NOMO-1 treated with dmso at 0.1 percent for 144 hours (cell line): ENCODE measurements at regions not wholly inside any gene's neighbourhood (a gene's known extent, or its start where the extent isn't known, plus 50 kb on each side); places are given as distances from the start of the nearest gene placed in this dataset.

ENCODE experiments used
- DNase-seq: peaks from one replicate; lab custom pipeline; 2025; ENCODE audit not compliant: unreplicated experiment; lab: John Stamatoyannopoulos, UW

DNA sequence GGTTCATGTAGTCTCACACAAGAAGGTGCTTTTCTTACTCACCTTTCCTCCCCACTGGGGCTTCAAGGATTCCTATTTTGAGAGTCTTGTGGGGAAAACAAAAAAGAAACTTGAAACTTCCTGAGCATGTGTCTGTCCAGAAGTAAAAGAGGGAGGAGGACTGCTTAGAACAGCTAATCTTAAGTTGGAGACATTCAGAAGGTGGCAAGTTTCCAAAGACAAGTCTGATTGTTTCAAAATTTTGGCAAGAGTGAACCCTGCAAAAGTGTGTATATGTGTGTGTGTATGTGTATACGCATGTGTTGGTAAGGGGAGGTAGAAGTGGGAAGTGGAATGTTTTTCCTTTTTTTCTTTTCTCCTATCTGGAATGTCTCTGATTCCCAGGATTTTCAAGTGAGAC is 189.0 kb upstream of the FRMPD4 start:
- no peak for DNase-seq

DNA sequence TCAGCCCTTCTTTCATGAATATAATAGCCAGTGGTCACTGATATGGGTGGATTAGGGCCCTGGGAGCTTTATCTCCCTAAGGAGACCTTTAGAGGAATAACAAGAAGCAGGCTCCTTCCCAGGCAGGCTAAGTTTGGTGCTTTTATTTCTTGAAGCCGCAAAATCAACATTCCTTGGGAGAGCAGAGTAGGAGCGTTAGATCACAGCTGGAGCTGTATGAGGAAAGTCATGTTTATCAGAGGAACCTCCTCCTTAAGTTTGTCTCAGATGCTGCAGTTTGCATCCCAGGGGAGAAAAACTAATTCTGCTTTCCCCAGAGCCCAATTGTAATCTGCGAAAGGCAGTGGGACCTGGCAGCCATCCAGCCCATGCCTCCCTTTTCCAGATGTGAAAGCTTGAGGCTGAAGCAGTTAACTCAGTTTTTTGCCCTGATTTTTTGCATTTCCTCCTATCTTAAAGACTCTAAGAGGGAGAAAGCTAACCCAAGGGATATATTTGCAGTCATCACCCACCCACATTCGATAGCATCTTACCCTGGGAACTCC is 186.0 kb upstream of the FRMPD4 start:
- no peak for DNase-seq

DNA sequence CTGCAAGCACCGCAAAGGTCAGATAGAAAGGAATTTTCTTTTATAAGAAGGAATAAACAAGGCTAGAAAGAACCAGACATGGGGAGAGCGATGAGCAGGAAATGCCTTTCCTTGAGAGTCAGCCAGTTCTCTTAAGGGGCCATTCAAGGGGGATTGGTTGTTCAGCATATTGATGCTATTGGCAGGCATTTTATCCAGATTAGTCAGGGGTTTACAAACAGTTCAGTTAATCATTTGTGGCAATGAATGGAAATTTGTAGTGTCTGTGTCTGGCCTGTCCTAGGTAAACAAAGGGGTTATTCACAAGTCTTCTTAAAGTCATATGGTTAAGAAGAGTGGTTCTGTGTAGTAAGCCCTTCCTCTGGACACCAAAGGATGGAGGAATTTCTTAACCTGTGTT is 184.7 kb upstream of the FRMPD4 start:
- DNase-seq = no peak

DNA sequence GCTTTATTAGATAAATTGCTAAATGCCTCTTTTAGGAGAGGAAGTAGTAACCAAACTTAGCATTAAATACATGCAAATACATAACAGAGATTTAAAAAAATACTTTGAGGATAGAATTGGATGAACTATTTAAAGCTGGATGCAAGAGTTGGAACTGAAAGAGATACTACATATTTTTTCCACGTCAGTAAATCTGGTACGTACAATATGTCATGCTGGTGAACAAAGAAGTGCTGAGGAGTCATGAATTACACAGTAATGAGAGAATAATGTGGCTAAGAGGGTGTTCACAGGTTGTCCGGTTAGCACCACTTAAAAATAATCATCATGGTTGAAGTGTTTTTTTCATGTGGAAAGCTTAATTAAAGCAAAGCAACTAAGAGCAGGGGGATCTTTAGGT is 184.1 kb upstream of the FRMPD4 start:
- DNase-seq = no peak

DNA sequence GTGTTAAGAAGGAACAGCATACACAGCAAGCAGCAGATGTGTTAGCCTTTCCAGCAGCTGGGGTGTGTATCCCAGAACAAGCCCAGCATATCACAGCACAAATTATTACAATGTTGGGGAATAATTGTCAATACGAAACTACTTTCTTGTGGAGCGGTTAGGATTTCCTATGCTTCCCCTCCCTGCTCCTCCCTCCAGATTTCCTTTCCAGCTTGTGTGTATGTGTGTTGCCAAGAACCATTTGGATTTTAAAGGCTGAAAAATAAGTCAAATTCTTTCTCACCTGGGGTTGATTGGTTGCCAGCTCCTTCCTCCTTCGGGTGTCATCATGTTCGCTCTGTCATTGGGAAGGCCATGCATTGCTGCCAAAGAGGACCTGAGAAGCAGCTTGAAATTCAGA is 178.2 kb upstream of the FRMPD4 start:
- no peak for DNase-seq

DNA sequence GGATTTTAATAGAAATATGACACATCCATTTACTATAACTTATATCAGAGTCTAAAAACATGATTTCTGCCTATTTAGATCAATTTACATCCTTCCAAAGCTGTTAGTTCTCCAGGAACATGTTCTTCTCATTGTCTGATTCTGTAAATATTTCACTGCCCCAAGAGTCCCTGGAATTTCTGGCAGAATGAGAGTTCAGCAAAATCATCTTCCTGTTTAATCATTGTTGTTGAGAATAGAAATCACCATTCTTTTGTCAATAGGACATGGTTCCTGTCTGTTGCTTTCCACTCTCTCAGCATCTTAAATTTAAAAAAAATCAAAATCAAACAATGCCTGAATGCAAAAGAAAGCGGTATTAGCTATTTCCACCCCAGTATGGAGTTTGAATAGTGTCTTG is 172.8 kb upstream of the FRMPD4 start:
- no peak for DNase-seq

DNA sequence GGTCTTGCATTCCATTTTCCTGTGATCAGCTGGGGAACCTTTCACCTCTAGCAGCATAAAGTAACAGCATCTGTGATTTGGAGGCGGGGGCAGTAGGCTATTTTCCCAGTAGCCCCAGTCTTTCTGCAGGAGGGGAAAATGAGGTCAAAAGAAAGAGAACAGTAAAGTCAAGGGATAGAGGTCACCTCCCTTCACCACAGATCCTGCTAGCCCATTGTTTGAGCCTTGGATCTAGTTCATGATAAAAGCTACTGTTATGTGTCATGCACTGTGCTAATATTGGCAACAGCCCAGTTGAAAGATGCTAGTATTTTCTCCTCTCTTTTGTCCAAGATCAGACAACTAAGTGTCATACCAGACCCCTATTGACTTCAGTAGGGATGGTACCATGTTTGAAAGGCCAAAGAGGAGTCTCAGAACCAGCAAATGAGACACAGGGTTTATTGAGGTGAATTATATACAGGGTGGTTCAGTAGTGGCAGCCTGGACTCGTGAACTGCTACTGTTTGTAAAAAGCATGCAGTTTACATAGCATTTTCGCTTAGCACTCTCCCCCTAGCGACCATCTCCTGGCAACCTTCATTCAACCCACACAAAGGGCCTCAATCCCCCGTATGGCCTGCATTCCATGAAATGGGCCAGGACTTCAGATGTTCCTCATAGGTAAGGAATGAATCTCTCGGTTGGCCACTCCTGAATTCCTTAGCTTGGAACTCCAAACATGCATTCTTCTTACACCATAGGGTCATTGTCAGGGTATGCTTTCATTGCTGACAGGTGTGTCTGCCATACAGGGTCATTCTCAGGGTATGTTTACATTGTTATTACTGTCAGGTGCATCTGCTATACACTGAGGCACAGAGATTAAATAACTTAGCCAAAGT is 170.0 kb upstream of the FRMPD4 start:
- DNase-seq = no peak

DNA sequence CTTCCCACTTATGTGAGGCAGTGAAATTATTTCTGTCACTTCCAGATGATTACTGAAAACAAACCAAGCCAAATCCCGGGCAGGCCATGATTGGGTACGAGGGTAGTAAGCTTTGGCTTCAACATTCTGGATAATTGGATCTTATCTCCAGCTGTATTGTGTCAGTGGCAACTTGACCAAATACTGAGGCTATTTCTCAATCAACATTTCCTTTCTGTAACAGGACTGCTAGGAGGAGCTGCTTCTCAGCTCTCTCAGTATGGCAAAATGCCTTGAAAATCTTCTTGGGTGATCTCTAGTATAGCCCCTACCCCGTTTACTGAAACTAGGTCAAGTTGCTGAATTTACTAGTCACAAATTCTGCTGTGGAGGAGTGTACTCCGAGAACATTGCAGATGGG is 169.3 kb upstream of the FRMPD4 start:
- DNase-seq = no peak

DNA sequence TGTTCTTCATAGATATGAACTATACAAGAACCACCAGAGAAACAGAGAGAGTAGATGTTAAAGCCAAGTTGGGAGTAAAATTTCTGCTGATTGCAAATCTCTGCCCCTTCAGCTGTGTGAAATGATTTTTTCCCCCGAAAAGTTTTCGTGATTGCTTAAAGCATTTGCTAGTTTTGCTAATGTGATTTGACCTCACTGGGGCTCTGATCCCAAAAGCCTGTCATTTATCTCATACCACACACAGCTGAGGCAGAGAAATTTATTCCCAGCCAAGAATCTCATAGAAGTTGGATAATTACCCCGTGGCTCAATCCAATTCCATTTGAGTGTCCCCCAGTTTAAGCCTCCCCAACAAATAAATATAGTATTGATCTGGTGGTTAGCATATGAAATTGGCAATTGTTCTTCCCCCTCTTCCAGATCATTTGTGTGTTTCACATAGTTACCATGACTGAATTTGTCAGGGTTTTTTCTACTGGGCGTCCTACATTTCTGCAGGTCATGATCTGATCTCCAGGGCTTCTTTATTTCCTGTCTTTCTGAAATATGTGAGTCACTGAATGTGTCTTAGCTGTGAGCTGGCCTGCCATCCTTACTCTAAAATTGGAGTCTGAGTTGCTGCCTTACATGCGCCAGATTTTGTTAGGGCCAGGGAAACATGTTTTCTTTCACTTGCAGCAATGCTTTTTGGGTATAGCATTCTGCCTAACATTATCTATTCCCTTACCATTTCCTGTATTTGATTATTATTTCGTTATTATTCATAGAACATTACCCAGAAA is 167.5 kb upstream of the FRMPD4 start:
- DNase-seq = no peak

DNA sequence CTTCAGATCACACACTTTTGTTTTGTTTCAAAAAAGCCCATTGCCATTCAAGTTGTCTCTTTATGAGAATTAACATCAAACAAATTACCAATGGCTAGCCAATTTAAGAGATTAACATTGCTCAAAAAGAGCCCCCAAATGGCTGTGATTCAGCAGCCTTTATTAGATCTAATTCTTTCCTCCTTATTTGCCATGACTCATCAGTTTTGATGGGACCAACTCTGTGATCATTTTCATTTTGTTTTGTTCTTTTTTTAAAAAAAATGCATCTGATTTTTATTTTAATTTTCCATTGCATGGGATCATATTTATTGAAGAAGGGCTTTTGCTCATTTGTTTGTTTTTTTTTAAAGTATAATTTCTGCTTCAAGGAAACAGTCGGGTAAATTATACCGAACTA is 161.6 kb upstream of the FRMPD4 start:
- DNase-seq = no peak

DNA sequence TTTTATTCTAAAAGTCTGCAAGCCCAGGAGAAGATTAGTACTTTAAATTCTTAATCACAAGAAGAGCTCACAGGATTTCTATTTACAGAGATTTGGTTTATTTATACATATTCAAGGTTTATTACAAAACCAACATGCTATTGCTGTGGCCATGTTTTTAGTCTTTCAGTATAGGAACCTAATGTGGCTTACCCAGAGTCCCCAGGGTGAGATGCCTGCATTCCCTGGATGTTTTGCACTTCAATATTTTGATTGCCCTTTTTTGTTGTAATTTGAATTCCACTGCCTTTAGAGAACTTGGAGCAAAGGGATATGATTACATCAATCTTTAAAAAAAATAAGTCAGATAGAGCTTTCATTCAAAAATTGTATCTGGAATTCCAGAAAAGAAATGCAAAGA is 146.0 kb upstream of the FRMPD4 start:
- DNase-seq = no peak

DNA sequence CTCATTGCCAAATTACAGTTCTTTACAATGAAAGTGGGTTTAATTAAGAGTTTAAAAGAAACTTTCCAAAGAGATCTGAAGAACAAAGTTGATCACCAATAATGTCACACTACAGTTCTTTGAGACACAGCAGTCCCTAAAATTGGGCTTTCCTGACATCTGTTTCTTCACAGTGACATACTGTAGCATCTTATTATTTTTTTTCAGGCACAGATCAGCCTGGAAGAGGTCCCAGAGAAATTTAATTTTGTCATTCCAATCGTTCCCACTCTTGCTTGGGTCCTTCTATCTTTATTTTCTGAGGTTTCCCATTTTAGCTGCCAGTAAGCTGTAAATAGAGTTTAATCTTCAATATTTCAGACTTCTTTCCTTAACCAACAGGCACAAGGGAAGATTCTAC is 143.1 kb upstream of the FRMPD4 start:
- no peak for DNase-seq

DNA sequence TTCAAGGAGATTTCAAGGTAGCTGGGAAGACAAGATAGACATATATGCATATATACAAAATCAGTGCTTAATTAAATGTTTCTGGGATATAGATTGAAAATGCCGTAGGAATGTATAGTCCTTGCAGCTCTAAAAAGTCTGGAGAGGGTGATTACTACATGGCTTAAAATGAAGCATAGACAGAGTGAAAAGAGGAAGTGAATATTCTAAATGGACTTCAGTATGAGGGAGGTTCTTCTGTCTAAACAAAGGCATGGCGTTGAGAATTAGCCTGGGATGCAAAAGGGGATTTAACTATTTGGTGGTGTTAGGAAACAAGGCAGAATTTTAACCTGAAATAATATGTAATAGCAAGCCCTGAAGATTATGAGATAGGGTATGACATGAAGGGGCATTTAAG is 141.5 kb upstream of the FRMPD4 start:
- DNase-seq = no peak

DNA sequence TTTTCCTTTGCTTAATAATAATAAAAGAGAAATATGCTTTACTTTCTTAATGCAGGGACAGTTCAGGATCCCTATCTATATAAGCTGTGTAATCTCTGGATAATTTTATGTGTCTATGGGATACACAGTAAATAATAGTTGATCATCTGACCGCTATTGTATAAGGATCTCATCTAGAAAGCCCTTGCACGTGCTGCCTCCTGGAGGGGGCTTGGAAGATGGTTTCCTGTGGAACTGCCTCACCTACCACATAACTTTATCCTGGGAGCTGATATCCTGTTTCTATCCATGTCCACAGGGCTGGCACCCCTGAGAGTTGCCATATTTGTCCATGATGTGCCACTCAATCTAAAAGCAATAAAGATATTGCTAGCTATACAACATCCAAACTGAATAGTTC is 139.3 kb upstream of the FRMPD4 start:
- DNase-seq = no peak

DNA sequence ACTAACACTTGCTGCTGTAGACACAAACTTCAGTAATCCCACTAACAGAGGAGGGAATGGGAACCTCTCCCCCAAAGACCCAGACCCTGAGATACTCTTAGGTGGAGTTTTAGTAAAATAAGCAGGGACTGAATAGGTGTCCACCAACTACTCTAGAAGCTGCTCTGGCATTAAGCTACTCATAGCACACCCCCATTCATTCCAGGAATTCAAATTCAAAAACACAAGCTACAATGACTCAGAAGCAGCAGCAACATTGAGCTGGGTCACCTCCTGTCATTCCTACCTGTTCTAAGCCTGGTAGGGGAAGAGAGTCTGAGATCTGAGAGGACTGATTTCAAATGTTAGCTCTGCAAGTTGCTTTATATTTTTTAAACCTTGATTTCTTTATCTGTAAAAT is 135.4 kb upstream of the FRMPD4 start:
- no peak for DNase-seq

DNA sequence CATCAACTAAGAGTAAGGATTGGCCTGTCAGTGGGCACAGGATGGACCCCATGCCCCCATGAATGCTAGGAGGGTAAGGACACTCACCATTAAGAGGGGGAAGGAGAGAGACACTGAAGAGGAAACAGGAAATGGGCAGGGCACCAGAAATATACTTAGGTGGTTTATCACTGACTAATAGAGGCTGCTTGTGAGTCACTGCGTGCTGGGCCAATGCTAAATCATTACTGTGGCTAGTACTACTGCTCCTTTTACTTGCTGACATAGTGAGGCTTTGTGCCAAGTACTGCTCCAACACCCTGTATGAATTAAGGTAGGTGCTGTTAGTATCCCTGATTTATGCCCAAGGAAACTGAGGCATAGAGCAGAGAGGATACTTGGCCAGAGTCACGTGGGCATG is 130.4 kb upstream of the FRMPD4 start:
- DNase-seq = no peak

DNA sequence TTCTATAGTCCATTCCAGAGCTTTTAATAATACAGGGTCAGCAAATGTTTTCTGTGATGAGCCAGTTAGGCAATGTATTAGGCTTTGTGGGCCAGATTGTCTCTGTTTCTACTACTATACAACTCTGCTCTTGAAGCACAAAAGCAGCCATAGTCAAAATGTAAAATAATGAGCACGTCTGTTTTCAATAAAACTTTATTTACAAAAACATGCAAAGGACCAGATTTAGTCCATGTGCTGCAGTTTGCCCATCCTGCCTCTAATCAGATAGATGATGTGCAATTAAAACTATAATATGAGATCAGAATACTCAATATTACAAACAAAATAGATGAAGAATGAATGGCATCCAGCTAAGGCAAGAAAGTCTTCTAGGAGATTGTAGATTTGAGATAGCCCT is 127.8 kb upstream of the FRMPD4 start:
- DNase-seq = no peak

DNA sequence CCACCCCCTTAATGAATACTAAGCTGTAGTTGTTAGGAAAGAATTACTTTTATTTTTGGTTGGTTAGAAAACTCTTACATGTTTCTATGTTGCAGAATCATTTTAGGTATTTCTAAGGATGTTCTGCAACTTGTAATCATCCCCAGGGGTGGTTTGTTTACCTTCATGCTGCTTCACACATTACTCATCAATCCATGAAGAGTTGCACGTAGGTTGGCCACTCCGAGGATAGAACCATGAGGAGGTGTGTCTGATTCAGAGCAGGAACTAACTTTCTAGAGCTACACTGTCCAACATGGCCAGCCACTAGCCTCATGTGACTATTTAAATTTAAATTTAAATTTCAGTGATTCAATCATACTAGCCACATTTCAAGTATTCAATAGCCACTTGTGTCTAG is 127.2 kb upstream of the FRMPD4 start:
- DNase-seq = no peak

DNA sequence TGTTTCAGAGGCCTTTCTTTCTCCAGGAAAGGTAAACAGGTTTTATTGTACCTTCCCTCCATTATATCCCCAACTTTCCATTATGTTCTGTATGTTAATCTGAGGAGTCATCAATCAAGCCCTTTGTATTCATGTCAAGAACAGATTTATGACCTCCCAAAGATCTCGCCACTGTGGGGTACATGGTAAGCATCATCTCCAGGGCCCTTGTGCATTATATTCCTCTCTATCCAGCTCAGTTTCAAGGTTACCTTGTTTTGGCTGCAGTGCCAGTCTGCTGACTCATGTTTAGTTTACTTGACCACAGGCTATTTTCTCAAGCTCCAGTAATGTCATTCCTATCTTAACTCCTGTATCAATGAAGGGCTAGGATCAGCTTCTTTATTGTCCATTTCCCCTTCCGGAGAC is 125.1 kb upstream of the FRMPD4 start:
- no peak for DNase-seq

DNA sequence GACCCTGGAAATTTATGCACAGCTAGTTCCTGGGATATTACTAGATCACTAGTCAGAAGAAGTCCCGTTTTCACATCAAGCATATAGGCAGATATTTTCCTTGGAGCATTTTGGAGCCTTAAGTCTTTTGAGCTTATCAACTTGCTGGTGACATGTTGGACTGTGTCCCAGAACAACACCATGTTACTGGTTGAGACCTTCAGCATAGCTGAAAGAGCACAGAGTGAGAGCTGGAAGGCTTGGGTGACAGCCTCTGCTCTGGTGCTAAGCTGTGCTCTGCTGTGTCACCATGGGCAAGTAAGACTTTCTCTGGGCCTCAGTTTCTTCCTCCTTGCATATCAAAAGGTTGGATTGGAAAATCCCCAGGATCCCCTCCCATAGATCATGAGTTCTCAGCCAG is 116.6 kb upstream of the FRMPD4 start:
- DNase-seq = no peak

DNA sequence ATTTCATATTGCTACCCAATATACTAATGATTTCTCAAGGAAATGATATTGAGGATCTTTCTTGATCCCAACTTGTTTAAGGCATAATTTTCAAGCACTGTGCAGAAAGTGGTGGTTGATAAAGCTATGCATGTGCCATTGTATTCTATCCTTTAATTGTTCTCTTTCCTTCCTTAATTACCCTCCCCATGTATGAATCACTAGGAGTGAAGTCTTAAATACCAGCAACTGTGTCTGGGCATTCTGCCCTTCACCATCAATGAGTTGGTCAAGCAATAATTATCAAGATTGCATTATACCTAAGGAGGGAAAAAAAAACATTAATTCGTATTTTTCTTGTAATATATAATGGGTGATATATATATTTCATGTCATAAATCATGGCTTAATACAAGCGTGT is 111.8 kb upstream of the FRMPD4 start:
- no peak for DNase-seq

DNA sequence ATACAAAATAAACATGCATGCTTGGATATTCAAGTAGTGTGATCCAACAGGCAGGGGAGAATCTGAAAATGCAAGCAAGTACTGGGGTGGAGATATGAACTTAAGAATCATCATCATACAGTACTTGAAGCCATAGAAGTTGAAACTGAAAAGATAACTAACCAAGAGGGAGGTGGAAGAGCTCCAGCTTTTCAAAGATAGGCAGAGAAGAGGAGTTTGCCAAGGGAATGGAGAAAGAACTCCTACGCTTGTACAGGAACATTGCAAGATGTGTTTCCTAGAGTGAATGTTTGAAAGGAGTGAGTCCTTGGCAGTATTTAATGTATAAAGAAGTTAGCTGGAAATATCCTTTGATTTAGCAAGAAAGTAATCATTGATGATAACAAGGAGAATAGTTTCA is 106.2 kb upstream of the FRMPD4 start:
- no peak for DNase-seq
